ENCODE measurements at regions not wholly inside any gene's neighbourhood (a gene's known extent, or its start where the extent isn't known, plus 50 kb on each side); places are given as distances from the start of the nearest gene placed in this dataset.

DNA sequence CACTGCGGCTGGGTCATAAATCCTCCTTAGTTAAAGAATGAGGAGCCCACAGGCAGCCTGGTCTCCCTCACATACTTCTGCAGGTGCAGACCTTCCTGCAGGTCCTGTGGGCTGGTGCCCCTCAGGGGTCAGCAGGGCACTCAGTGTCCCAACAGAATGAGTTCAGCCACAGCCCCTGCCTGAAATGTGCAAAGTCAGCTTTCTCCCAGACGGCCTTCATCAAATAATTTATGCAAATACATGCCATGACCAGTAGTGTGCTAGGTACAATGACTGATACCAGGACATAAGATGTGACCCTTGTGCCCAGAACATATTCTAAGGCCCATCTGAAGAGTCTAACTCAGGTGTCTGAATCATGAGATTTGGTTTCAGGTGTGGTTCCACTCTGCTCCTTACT, 703.4 kb downstream of the TBC1D22A start:
- Mint-ChIP-seq H3K27ac (no peak overlapping the region), H3K9me3 (peaks cover 8% of the 10 kb centered on the region), H3K4me1 (ENCODE audit: low read depth) (no peaks in the 10 kb centered on the region), H3K36me3 (ENCODE audit: low read depth) (peaks cover 3% of the 10 kb centered on the region), H3K27me3 (ENCODE audit: low read depth) (peaks cover 19% of the 10 kb centered on the region), H3K4me3 (no peak overlapping the region)
- CTCF ChIA-PET: no interaction called here
- intact Hi-C loops (cut with micrococcal nuclease): no loop called here
- no peak for DNase-seq

DNA sequence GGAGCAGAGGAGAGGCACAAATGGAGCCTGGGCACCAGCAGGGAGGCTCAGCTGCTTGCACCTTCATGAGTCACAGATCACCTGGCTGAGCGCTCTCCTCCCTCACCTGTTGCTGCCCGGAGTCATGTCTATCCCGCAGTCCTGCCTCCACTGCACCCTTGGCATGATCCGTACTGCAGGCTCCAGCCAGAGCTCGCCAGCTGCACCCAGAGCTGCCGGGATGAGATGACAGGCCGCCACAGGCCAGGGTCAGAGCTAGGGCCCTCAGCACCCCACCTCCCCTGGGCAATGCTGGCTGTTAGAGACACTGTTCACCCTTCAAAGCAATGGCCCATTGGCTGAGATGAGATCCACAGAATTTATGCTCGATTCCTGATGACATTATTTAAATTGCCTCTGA, 702.8 kb downstream of the TBC1D22A start:
- Mint-ChIP-seq H3K27me3 (ENCODE audit: low read depth) (peaks cover 19% of the 10 kb centered on the region), H3K36me3 (ENCODE audit: low read depth) (peaks cover 3% of the 10 kb centered on the region), H3K4me1 (ENCODE audit: low read depth) (no peaks in the 10 kb centered on the region), H3K9me3 (peaks cover 8% of the 10 kb centered on the region), H3K27ac (no peak overlapping the region), H3K4me3 (no peak overlapping the region)
- CTCF ChIA-PET: no interaction called here
- intact Hi-C loops (cut with micrococcal nuclease): no loop called here
- no peak for DNase-seq

DNA sequence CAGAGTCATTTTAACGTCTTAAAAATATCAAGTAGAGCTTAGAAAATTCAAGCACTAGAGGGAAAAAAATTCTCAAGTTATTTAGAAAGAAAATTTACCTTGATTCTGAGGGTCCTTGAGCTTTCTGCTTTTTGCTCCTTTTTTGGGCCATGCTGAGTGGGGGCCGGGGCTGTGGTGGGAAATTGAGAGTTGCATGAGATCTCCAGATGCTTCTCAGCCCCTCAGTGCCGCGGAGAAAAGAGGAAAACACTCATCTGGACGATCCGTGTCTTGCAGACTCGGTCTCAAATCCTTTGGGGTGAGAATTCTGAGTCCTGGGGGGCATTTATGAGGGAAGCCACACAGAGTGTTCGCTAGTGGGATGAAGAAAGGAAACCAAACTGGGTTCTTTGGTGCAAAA, 700.8 kb downstream of the TBC1D22A start:
- no peaks in the 10 kb centered on the region for H3K4me1 Mint-ChIP-seq (ENCODE audit: low read depth)
- no peak for DNase-seq

DNA sequence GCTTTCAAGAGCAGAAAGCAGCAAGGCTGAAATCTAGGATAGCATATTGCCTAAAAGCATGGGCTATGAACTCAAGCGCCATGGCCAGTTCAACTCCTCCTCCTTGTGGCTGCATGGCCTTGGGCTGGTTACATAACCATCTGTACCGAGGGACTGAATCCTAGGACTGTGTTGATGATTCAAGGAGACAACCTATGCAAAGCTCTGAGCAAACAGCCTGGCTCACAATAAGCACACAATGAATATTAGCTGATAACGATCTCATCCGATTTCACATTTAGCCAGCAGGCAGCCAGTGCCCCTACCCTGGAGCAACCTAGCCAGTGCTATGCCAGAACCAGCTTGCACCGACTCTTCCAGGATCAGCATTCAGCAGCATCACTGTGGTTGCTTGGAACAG, 698.4 kb downstream of the TBC1D22A start:
- no peaks in the 10 kb centered on the region for H3K36me3 Mint-ChIP-seq (ENCODE audit: low read depth)
- no peak overlapping the region for H3K4me3 Mint-ChIP-seq
- no peak for DNase-seq
- intact Hi-C loops (cut with micrococcal nuclease): no loop called here
- H3K27ac Mint-ChIP-seq: no peak overlapping the region
- no peaks in the 10 kb centered on the region for H3K4me1 Mint-ChIP-seq (ENCODE audit: low read depth)
- CTCF ChIA-PET: no interaction called here
- H3K9me3 Mint-ChIP-seq: no peaks in the 10 kb centered on the region
- peaks cover 3% of the 10 kb centered on the region for H3K27me3 Mint-ChIP-seq (ENCODE audit: low read depth)

More for the DNA sequence above, 700.8 kb downstream of the TBC1D22A start:
- H3K4me3 Mint-ChIP-seq: no peak overlapping the region
- H3K36me3 Mint-ChIP-seq (ENCODE audit: low read depth): peaks cover 3% of the 10 kb centered on the region
- peaks cover 8% of the 10 kb centered on the region for H3K9me3 Mint-ChIP-seq
- H3K27me3 Mint-ChIP-seq (ENCODE audit: low read depth): peaks cover 15% of the 10 kb centered on the region
- CTCF ChIA-PET: no interaction called here
- intact Hi-C loops (cut with micrococcal nuclease): no loop called here
- H3K27ac Mint-ChIP-seq: no peak overlapping the region

DNA sequence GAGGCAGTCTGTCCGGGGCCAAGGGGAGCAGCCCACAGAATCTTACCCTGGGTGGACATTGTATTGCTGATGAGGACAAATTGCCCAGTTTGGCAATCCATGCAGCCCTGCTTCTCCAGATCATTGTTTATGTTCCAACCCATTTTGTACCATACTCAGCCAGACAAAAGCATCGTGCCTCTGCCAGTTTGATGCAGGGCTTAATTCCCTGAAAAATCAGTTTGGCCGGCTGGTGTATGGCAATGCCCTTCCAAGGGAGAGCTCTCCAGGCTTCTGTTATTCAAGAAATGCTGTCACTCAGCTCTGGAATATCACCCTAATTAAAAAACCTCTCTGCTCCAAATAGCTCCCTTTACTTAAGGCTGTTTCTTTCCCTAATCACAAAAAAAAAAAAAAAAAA, 697.7 kb downstream of the TBC1D22A start:
- Mint-ChIP-seq H3K27ac (no peak overlapping the region), H3K4me1 (ENCODE audit: low read depth) (no peaks in the 10 kb centered on the region), H3K36me3 (ENCODE audit: low read depth) (no peaks in the 10 kb centered on the region), H3K4me3 (no peak overlapping the region), H3K27me3 (ENCODE audit: low read depth) (peaks cover 3% of the 10 kb centered on the region), H3K9me3 (peaks cover 2% of the 10 kb centered on the region)
- intact Hi-C loops (cut with micrococcal nuclease): no loop called here
- CTCF ChIA-PET: interaction anchor here (0.6 to 0.7 kb wide), 2 partner anchors 13 to 1234 kb away, joined by 3 read pairs; no protein-coding TSS in a partner anchor
- no peak for DNase-seq

DNA sequence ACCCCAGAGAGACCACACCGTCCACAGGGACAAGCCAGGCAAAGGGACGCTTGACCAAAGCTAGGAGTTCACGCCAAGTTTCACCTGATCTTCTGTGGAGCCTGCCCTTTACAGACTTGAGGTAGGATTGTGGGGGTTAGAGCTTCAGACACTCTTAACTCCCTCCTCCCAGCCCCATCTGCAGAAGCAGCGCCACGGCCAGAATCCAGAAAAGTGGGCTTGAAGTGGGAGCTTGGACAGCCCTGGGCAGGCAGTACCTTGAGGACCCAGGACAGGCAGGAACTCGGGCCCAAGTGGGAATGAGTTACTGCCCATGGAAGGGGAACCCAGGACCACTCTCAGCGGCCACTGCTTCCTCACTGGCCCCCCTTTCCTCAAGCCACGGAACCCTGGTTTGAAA, 695.9 kb downstream of the TBC1D22A start:
- intact Hi-C loops (cut with micrococcal nuclease): no loop called here
- CTCF ChIA-PET: no interaction called here
- peaks cover 10% of the 10 kb centered on the region for H3K9me3 Mint-ChIP-seq

DNA sequence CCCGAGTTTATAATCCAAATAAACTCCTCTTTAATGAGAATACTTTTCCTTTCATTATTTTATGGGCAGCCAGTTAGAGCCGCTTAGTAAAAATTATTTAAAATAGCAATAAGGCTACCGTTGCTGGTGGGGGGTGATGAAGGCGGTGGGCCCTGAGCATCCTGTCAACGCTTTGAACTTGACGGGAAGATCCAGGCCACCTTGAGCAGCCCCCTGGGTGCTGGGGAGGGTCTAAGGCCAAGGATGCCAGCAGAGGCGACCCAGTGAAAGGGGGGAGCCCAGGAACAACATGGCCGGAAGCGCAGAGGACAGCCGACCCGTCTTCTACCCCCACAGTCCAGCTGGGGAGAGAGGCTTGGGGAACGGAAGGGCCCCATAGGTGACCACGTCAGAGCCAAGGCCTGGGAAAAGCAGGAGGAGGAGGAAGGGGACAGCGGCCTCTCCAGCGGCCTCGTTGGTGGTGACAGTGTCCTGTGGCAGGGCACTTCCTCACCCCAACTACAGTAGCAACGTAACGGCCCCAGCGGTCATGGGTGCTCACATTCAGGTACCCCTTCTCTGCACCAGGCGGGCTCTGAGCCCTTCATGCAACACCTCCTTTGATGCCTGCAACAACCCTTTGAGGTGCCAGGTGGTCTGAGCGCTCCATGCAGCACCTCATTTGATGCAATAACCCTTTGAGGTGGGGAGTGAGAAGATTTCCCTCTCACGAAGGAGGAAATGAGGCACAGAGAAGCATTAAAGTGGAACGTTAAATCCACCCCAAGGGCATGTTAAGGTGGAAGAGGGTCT, 695.3 kb downstream of the TBC1D22A start:
- peaks cover 12% of the 10 kb centered on the region for H3K9me3 Mint-ChIP-seq
- H3K36me3 Mint-ChIP-seq (ENCODE audit: low read depth): no peaks in the 10 kb centered on the region
- H3K4me3 Mint-ChIP-seq: no peak overlapping the region
- H3K27me3 Mint-ChIP-seq (ENCODE audit: low read depth): peaks cover 2% of the 10 kb centered on the region
- CTCF ChIA-PET: no interaction called here
- intact Hi-C loops (cut with micrococcal nuclease): no loop called here
- H3K4me1 Mint-ChIP-seq (ENCODE audit: low read depth): no peaks in the 10 kb centered on the region
- no peak overlapping the region for H3K27ac Mint-ChIP-seq
- DNase-seq: no peak

More for the DNA sequence above, 695.9 kb downstream of the TBC1D22A start:
- Mint-ChIP-seq H3K27ac (no peak overlapping the region), H3K4me1 (ENCODE audit: low read depth) (no peaks in the 10 kb centered on the region), H3K36me3 (ENCODE audit: low read depth) (no peaks in the 10 kb centered on the region), H3K4me3 (no peak overlapping the region), H3K27me3 (ENCODE audit: low read depth) (no peaks in the 10 kb centered on the region)
- DNase-seq: no peak

DNA sequence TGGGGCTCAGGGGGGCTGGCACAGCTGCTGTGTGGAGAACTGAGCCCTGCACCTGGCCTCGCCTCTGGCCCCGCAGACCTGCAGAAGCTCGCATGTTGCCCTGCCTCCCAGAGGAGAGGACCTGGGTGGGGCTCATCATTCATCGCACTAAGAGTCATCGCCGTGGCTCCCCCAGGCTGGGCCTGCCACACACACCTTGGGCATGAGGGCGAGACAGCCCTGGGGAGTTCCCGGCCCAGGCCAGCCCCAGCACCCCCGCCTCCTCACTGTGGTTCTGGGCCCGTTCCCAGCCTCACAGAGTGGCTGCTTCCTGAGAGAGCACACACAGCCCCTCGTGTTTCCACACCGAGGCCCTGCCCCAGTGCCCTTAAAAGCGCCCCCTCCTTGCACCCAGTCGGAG, 694.6 kb downstream of the TBC1D22A start:
- Mint-ChIP-seq H3K9me3 (peaks cover 12% of the 10 kb centered on the region), H3K4me3 (no peak overlapping the region), H3K4me1 (ENCODE audit: low read depth) (no peaks in the 10 kb centered on the region), H3K27ac (no peak overlapping the region), H3K27me3 (ENCODE audit: low read depth) (peaks cover 2% of the 10 kb centered on the region), H3K36me3 (ENCODE audit: low read depth) (no peaks in the 10 kb centered on the region)
- DNase-seq: no peak
- intact Hi-C loops (cut with micrococcal nuclease): no loop called here
- CTCF ChIA-PET: no interaction called here

DNA sequence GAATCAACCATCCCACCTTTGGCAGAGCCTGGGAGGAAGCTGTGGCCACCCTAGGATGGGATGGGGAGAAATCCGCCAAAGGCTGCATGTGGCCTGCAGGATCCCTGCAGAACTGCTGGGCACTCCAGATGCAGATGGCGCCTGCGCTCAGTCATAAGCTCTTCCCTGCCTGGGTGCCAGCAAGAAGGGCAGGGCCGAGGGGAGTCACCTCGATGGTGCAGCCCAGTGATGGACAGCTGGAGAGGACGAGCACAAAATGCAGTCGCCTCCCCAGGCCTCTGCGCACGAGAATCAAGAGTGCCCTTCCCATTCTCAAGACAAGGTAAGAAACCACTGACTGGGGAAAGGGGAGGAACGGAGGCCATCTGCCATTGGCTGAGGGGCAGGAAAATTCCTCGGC, 693.6 kb downstream of the TBC1D22A start:
- CTCF ChIA-PET: no interaction called here
- no peaks in the 10 kb centered on the region for H3K36me3 Mint-ChIP-seq (ENCODE audit: low read depth)
- H3K27me3 Mint-ChIP-seq (ENCODE audit: low read depth): peaks cover 2% of the 10 kb centered on the region
- no peak overlapping the region for H3K27ac Mint-ChIP-seq
- H3K9me3 Mint-ChIP-seq: peaks cover 12% of the 10 kb centered on the region
- no peak overlapping the region for H3K4me3 Mint-ChIP-seq
- DNase-seq: no peak
- H3K4me1 Mint-ChIP-seq (ENCODE audit: low read depth): no peaks in the 10 kb centered on the region
- intact Hi-C loops (cut with micrococcal nuclease): no loop called here

DNA sequence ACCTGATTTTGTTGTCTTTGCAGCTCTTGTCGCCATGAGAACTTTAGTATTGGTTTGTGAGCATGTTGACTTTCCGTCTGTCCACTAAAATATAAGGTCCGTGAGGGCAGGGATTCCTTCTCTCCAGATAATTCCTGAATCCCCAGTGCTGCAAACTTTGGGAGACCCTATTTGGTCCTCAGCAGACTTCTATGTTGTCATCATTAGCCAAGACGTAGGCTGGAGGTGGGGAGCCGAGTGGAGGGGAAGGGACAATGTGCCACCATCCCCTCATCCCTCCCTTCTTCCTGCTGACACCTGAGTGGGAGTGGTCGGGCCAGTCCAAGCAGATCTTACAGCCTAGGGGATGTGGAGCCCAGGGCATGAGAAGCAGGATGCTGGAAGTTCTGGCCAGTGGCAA, 690.6 kb downstream of the TBC1D22A start:
- peaks cover 12% of the 10 kb centered on the region for H3K9me3 Mint-ChIP-seq
- H3K36me3 Mint-ChIP-seq (ENCODE audit: low read depth): no peaks in the 10 kb centered on the region
- H3K4me3 Mint-ChIP-seq: no peak overlapping the region
- H3K27ac Mint-ChIP-seq: no peak overlapping the region
- DNase-seq: no peak
- H3K27me3 Mint-ChIP-seq (ENCODE audit: low read depth): peaks cover 4% of the 10 kb centered on the region
- H3K4me1 Mint-ChIP-seq (ENCODE audit: low read depth): no peaks in the 10 kb centered on the region
- CTCF ChIA-PET: no interaction called here
- intact Hi-C loops (cut with micrococcal nuclease): no loop called here

DNA sequence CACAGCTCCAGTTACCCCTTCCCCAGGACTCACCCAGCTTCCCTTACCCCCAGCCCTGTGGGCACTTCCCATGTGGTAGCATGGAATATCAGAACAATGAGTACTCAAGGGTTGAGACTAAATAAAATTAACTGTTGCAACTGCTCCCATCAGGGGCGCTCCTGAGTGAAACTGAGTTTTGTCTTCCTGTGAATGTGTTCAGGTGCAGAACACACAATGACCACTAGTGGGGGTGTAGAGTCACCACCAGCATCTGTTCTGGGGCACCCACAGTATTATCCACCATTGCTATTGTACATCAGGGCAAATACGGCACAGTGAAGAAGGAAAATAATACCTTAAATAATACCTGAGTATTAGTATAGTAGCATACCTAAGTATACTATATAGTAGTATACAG, 689.7 kb downstream of the TBC1D22A start:
- intact Hi-C loops (cut with micrococcal nuclease): no loop called here
- H3K27ac Mint-ChIP-seq: no peak overlapping the region
- CTCF ChIA-PET: interaction anchor here (0.5 kb wide), 1 partner anchor 623 kb away, joined by 4 read pairs; no protein-coding TSS in a partner anchor

DNA sequence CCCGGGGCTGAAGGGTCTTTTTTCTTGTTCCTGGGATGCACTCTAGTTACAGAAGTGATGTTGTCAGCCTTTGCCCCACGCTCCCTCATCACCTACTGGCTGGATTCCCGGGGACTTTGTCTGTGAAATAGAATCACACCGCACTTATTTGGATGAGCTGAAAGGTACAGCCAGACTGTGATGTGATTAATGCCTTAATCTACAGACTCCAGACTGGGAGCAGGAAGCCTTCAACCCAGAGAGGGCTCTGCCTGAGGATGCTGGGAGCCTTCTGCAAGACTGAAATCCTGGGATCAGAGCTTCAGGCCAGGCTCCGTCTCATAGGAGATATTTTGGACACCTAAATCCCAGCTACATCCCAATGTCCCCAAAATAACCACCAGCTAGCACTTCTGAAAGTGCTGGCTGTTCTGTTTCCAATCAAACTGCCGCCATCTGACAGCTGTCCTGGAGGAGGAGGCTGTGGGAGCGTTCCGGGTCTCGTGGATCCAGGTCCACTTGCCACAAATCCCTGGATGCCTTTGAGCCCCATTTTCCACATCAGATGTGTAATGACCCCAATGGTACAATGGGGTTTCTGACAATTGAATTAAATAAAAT, 688.5 kb downstream of the TBC1D22A start:
- no peaks in the 10 kb centered on the region for H3K4me1 Mint-ChIP-seq (ENCODE audit: low read depth)
- peaks cover 12% of the 10 kb centered on the region for H3K9me3 Mint-ChIP-seq
- CTCF ChIA-PET: no interaction called here

More for the DNA sequence above, 689.7 kb downstream of the TBC1D22A start:
- H3K4me3 Mint-ChIP-seq: no peak overlapping the region
- no peak for DNase-seq
- peaks cover 4% of the 10 kb centered on the region for H3K27me3 Mint-ChIP-seq (ENCODE audit: low read depth)
- no peaks in the 10 kb centered on the region for H3K36me3 Mint-ChIP-seq (ENCODE audit: low read depth)
- H3K9me3 Mint-ChIP-seq: peaks cover 12% of the 10 kb centered on the region
- H3K4me1 Mint-ChIP-seq (ENCODE audit: low read depth): no peaks in the 10 kb centered on the region

More for the DNA sequence above, 688.5 kb downstream of the TBC1D22A start:
- Mint-ChIP-seq H3K27ac (no peak overlapping the region), H3K27me3 (ENCODE audit: low read depth) (peaks cover 4% of the 10 kb centered on the region), H3K36me3 (ENCODE audit: low read depth) (no peaks in the 10 kb centered on the region), H3K4me3 (no peak overlapping the region)
- DNase-seq: no peak
- intact Hi-C loops (cut with micrococcal nuclease): no loop called here

Data from activated naive CD4-positive, alpha-beta T cell treated with anti-CD3 and anti-CD28 coated beads for 36 hours (primary cell).